ENCODE measurements at regions not wholly inside any gene's neighbourhood (a gene's known extent, or its start where the extent isn't known, plus 50 kb on each side); places are given as distances from the start of the nearest gene placed in this dataset.
"Not testable (repeated sequence)": the region's sequence is repeated elsewhere in the genome, so short reads cannot be mapped to it uniquely, and the experiment has no call there.

DNA sequence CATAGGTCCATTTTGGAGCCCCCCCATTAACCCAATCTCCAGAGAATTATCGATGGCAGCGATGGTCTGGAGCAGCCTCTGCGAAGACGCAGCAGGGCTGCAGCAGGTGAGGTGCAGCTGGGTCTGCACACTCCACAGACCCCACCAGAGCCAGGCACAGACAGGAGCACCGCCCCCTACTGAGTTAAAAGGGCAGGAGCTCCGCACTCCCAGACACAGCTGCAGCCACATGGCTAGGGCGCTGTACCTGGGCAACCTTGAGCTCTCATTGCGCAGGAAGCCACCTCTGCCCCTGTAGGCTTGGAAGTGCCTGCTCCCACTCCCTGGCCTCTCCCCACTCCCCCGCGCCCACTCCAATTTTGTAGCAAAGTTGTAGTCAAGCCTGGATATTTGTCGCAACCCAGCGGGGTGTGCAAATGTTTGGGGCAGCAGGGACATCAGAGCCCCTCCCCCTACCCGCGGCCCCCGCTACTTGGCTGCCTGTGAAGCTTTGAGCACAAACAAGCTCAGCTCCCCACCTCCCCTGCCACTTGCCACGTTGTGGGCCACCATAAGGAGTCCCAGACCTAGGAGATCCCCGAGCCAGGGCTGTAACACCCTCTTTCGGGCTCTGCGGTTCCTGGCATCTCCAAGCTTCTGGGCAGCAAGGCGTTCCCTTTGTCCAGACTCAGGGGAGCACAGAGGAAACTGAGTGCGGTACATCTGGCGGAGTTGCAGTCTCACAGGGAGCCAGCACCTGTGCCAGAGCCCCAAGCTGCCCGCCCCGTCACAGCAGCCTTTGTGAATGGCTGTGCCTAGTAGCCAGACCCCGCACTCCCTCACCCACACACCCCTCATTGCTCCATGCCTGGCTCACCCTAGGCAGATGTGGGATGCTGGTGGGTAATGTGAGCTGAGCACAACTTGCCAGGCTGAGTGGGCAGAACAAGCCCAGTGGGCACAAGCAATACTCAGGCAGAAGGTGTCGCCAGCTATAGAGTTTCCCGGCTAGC, 949.7 kb upstream of the SLITRK1 start:
- no peak for DNase-seq

DNA sequence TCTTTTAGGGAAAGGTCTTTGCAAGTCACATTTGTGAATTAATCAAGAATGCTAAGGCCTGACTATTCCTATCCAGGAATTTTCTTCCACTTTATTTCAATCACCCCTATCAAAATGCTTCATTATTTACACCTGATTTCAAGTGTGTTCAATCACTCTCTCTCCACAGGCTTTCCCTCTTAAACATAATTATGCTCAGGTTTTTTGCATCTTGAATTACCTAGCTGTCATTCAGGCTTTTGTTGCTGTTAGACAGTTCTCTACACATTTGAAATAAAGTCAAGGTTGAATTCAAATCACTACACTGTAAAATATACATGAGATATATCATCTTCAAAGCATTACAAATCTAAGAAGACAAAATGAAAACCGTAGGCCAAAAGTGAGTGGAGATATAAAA, 941.3 kb upstream of the SLITRK1 start:
- no peak for DNase-seq

DNA sequence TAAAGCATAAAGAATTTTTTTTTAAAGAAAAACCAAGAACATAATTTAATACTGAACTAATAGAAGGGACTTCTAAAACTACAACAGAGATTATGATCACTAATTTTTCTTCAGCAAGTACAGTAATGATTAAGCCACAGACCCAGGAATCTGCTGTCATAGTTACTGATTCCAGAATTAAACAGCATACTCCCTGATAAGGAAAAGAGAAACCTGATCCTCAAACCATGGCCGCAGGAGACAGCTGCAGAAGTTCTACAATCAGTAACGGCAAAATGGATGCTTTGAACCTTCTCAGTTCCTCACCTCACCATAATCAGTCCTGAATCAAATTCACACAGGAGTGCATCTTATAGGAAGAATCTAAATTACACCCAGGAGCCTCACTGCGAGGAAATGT, 939.0 kb upstream of the SLITRK1 start:
- no peak for DNase-seq

DNA sequence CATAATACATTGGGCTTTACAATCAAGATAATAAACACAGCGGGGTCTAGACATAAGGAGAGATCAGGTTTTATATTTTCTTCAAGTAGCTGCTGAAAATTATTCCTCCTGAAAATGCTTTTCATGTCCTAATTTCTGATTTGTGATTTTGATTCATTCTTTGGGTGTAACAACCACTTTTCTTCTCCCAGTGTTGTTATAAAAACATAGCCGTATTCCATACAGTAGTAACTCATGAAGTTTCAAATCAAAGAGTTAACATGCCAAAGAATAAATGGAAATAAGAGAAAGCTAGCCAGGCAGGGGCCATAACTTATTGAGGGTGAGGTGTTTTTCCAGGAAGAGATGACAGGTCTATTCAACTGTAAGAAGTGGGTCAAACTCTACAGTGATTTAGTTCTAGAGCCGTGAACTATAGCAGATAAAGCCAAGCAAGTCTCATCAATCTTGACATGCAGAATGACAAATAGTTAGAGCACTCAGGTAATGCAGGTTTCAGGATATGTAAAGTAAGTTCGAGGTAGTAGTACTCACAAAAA, 934.4 kb upstream of the SLITRK1 start:
- DNase-seq, result no peak

DNA sequence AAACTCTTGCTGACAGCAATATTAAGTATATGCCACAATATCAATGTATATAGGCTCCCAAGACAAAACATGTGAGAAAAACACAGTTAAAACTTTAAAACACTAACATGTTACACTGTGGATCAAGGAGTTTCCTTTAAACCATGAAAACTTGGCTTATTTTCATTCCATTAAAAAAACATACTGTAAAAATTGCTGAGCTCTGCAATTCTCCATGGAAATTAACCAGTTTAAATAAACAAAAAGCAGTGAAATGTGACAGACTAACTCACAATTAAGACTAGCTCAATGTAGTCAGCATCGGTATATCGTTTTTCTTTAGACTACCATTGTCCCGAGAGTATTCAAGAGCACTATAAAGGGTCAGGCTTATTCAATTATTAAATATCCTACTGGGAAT, 930.5 kb upstream of the SLITRK1 start:
- no peak for DNase-seq

DNA sequence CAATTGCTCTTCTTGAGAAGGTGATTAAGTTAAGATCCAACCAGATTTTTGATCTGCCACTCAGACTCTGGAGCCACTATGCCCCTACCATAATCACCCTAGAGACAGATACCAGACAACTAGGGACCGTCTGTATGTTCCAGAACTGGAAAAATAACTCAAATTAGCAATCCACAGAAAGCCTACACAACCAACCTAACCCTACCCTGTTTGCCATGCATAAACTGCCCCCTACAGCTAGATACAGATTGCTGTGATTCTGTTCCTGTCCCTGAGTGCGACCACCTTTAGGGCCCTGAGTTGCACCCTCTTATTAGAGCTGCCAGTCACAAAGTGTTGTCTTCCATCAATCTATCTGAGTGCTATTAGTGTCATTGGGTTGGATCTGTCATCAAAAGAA, 929.8 kb upstream of the SLITRK1 start:
- no peak for DNase-seq

DNA sequence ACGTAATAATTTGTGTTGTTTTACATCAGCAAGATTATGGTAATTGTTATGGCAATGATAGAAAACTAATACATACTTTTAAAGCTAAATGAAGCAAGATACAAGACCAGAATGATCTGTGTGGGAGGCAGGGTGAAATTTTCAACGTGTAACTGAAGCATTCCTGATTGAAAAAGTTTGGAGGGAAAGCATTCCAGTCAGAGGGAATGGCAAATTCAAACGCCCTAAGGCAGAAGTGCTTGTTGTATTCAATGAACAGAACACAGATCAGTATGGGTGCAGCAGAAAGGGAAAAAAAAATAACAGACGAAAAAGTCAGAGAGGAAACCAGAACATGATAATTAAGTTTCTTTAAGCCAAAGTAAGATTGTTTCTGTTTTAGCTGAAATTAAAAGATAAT, 928.5 kb upstream of the SLITRK1 start:
- DNase-seq, result no peak

DNA sequence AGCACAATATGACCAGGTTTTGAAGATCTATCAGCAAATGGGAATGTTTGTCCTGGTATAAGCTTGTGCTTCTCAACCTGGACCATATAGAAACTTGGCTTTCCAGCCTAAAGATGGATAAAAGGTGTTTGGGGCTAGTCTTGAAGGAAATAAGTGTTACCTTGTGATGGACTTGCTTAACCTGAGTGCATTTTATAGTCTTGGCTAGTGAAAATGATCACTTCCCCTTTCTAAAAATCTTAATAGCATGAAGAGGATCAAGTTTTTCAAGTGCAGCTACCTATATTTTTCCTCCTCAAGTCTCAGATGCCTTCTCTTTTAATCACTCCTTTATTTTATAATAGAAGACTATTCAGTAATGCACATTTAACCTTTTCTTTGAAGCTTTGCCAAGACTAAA, 919.8 kb upstream of the SLITRK1 start:
- peak; percentile 4 for DNase-seq

DNA sequence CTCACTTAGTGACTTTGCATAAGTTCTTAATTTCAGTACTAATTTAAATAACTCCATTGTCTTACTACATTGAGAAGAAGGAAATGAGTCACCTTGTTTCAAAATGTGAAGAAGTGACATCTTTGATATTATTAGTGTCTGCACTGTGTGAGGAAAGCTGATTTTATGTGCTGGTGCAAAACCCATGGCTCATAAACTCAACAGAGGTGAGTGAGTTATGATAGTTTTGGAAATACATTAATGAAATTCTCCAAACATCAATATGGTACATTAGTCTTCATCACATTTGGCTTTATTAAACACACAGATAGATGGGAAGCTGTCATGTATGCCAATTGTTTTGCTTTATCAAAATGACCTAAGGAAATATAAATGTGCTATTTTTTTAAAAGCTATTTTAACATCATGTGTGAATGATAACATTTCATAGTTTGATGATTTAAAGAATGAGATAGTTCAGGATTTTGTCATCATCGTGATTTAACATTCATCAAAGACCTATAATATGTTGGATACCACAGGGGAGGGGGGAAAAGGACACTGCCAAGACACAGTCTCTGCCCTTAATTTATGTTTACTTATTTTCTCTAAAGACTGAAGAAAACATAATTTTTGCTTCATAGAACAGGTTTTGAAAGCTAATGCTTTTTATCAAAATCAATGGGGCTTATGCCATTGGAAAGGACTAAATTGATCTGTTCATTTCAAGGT, 902.3 kb upstream of the SLITRK1 start:
- no peak for DNase-seq

DNA sequence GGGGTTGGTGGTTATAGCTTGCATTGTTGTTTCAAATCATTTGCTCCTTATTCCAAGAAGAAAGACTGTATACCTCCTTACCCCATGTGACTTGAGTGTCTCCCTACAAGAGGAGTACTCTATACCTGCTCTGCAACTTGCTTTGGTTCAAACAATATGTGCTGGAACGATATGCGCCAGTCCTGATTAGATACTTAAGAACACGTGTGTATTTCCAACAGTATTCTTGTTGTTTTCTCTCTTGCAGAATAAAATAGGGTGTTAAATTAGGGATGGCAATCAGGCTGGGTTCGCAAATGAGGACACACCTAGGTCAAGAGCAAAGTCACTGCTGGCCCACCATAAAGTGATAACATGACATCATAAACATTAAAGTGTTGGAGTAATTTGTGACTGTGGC, 895.0 kb upstream of the SLITRK1 start:
- no peak for DNase-seq

DNA sequence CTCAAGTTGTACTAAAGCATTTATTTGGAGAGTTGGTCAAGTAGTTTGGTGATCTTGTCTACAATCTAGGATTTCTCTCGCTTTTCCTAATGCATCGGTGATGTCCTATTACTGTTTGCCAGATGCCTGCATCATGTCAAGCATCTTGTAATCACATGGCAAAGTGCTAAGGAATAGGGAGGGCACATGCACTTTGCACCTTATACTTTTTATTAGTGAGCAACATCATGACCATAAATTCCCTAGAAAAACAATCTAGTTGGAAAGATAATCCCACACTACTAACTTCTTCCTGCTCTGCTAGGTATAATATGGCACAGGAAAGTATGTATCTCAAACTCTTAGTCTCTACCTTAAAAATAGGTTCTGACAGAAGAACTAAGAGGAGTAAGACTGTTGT, 894.3 kb upstream of the SLITRK1 start:
- no peak for DNase-seq

DNA sequence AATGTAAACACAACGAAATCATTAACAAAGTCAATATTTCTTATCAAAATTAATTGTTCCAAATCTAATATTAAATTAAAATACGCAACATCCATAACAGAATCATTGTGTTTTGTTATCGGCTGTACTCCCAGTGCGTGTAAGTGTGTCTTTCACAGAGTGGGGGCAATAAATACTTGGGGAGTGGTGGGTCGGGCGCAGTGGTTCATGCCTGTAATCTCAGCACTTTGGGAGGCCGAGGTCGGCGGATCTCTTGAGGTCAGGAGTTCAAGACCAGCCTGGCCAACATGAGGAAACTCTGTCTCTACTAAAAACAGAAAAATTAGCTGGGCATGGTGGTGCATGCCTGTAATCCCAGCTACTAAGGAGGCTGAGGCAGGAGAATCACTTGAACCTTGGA, 893.6 kb upstream of the SLITRK1 start:
- not testable (repeated sequence) for DNase-seq

DNA sequence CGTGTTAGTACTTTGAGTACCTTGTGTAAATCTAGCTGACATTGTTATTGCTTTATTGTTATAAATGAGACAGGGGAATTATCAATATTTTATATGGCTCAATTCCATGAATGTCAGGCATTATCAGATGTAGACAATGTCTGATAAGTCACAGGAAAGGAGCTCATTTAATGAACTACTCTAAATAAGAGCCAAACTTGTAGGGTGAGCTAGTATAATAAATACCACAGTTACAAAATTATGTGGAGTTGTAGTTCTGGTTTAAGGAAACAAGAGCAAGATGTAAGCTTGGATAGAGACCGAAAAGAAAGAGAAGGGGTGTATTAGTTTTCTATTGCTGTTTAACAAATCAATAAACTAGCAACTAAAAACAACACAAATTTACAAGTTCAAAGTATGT, 891.8 kb upstream of the SLITRK1 start:
- no peak for DNase-seq

DNA sequence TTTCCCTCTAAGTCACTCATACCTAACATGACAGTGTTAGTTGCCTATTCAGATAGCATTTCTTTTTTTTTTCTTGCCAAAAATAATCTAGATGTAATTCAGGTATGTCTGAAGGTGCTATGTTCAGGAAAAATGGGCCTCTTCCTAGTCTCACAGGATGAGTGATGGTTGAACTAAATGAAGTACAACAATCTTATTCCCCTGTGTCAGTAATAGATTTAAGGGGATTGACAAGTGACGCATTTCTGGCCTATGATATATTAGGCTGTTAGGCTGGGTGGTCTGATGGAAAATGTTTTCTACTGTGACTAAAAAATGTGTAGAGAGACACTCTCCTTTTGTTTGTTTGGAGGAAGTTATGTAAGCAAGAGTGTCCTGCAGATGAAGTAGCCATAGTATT, 878.7 kb upstream of the SLITRK1 start:
- DNase-seq, result no peak

DNA sequence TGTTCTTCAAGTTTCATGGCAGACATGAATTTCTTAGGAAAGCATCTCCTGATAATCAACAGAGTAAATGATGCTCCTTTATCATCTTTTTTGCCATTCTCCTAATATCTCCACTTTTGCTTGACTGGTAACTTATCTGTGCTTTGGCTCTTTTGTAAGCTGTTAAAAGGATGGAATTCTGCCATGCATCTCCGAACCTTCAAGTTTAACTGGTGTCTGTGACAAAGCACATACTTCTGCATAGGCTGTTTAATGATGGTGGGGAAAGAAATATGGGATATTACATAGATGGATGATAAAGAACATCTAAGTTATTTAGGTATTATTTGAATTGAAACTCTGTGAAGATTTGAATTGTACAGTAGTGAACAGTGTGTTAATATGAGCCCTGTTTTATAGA, 866.9 kb upstream of the SLITRK1 start:
- DNase-seq, result no peak

DNA sequence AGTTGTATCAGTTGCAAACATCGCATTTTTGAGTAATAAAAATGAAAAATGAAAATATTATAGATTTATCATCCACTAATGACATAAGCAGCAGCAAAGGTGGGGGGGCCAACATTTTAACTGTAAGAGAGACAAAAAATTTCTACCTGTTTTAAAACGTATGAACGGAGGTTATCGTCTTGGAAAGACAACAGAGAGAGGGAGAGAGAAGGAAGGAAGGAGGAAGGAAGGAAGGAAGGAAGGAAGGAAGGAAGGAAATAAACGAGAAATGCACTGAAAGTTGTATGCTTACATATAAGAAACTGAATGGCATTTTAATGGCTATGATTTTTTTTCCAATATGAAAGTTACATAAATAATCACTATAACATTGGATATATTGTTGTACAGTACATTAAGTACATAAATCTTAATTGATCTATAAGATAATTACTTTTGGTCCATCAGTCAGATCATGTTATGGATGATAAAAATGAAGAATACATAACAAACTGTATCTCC, 862.8 kb upstream of the SLITRK1 start:
- DNase-seq, result no peak

DNA sequence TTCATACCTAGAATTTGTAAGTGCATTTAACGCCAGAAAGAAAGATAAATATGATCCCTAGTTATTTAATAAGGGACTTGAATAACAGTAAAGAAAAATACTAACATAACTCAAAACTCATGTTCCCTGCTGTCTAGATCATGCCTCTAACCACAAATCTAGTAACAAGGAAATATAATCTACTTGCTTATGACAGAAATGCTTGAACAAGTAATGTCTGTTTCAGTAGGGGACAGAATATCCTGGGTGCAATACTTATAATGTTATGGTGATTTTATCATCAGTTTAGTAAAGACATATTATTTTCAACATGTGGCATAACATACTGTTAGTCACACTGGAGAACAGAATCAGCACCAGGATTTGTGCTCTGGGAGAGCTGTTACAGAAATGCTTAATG, 861.9 kb upstream of the SLITRK1 start:
- no peak for DNase-seq

DNA sequence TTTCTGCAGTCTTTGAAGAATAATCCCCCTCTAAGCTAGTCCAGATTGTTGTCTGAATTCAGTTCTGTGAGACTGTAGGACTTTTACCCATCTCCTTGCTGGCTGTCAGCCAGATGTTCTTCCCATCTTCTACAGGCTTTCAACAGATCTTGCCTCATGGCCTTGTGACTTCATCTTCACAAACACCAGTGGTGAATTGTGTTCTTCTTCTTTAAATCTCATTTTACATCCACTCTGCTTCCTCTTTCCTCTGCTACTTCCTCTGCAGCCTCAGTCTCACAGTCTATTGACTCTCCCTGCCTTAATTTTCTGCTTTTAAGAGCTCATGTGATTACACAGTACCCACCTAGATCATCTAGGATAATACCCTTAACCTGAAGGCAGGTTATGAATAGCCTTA, 859.0 kb upstream of the SLITRK1 start:
- DNase-seq, result no peak

DNA sequence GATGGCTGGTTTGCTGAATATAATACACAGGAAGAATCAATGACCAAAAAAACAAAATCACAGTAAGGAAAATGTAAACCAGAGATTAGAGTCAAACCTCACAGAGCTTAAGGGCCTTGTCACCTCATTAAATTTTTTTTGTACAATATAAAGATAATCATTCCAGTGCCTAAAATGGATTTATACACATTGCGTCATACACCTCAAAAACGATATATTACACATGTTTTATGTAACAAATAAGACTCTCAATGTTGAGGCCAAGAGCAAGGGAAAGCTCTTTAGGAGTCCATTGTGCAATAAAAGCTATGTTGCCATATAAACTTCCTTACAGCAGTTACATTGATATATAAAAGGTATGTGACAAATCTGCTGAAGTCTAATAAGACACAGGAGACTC, 856.7 kb upstream of the SLITRK1 start:
- no peak for DNase-seq

DNA sequence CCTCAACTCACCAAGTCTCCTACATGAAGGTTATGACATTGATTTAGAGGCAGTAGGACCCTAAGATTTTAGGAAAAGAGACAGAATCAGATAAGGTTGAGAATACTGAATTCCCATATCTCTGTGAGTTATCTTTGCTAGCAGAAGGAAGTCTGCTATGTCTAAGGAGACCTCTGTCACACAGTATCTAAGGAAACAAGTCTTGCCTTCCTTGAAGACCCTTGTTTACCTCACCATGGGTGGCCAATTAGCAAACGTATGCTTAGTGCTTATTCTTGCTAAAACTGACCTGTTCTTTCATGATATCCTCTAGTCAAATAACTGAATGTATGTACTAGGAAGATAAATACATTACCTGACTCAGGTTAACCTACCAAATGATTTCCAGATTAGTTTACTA, 855.4 kb upstream of the SLITRK1 start:
- DNase-seq, result no peak

DNA sequence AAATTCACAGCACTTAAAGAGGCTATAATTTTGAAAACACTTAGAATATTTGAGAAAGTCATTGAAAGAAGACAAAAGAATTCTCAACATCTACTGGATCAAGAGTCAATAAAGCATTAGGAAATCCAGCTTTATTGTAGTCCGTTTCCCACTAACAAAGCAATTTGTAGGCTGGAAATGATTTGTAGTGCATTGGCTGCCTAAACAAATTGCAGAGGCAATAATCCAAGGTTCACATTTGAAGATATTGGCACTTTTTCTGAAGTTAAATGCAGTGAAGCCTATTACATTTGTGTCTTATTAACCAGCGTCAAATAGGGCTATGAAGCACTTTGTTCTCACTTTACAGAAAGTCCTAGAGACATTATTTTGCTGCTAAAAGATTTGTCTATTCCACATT, 848.1 kb upstream of the SLITRK1 start:
- no peak for DNase-seq

DNA sequence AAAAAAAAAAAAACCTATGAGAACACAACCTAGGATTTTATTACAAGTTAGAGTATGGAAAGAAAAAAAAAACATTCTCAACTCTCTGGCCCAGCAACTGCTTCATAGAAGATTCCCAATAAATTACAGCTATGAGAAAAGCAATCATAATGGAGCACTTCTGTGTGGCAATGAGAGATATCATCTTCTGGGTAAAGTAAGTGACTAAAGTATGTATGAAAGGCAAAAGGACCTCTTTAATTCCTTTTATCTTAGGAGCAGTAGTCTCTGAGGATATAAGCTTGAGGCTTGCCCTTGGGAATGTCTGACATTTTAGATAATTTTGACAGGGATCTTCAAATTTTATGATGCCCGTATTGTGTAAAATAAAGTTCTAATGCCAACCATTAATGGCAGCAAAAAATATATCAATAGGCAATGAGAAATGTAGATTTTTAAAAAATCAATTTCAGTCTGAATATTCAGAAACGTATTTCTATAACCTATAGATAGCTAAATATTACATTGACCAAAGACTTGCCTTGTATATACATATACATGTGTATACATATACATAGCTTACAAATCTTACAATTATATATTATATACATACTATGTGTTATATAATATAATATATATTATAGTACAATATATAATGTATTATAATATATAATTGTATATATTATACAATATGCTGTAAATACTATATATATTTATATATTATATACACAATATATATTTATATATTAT, 823.9 kb upstream of the SLITRK1 start:
- DNase-seq, result no peak

DNA sequence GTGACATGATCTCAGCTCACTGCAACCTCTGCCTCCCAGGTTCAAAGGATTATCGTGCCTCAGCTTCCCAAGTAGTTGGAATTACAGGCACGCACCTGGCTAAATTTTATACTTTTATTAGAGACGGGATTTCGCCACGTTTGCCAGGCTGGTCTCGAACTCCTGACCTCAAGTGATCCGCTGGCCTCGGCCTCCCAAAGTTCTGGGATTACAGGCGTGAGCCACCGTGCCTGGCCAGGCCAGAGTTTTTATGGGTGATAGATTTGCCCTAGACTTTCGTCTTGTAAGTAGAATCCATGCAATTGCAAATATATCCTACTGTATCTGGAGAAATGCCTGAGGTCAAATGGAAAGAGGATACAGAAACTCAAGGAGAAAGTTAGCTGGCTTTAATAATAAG, 819.9 kb upstream of the SLITRK1 start:
- DNase-seq, result no peak

All from KG1 (cell line).